HepG2 (cell line): ENCODE measurements at regions not wholly inside any gene's neighbourhood (a gene's known extent, or its start where the extent isn't known, plus 50 kb on each side); places are given as distances from the start of the nearest gene placed in this dataset.

Source experiments
- HMG20B ChIP-seq: conservative IDR thresholded peaks from 2 replicates; pipeline ENCODE4 v1.6.1; 2016; ENCODE audit warnings: missing genetic modification reagents, missing compliant biosample characterization
- HNRNPLL ChIP-seq: fragments of 200-400 bp; formaldehyde crosslinking; IDR thresholded peaks from 2 replicates; pipeline ENCODE4 v1.6.1; 2017; ENCODE audit warnings: mild to moderate bottlenecking, low read depth, low read length; ENCODE audit not compliant: poor library complexity, severe bottlenecking
- JUND ChIP-seq: sonication (generic); formaldehyde crosslinking; IDR thresholded peaks from 2 replicates; pipeline ENCODE4 v1.8.0; 2022; ENCODE audit warnings: mild to moderate bottlenecking, missing genetic modification reagents
- KDM2A ChIP-seq: sonication (generic); formaldehyde crosslinking; IDR thresholded peaks from 2 replicates; pipeline ENCODE4 v1.4.0; 2020; ENCODE audit warnings: low read depth, missing genetic modification reagents, borderline replicate concordance
- KDM3A ChIP-seq: IDR thresholded peaks from 2 replicates; pipeline ENCODE4 v1.6.1; 2018; ENCODE audit warnings: low read depth, missing compliant biosample characterization
- KDM5B ChIP-seq: sonication (generic); formaldehyde crosslinking; IDR thresholded peaks from 2 replicates; pipeline ENCODE4 v1.4.0; 2020; ENCODE audit warnings: missing genetic modification reagents, mild to moderate bottlenecking, borderline replicate concordance
- MTF1 ChIP-seq: sonication (generic); formaldehyde crosslinking; IDR thresholded peaks from 2 replicates; pipeline ENCODE4 v1.5.0; 2020; ENCODE audit warnings: missing genetic modification reagents
- SKI ChIP-seq: fragments of 450-650 bp; IDR thresholded peaks from one replicate; pipeline ENCODE4 v1.6.1; 2018; ENCODE audit warnings: mild to moderate bottlenecking; ENCODE audit not compliant: partially characterized antibody
- SP1 ChIP-seq, 2 experiments: fragments of 450-650 bp in 1 of 2; sonication (generic) in 1 of 2; formaldehyde crosslinking in 1 of 2; IDR thresholded peaks; 2 replicates each; pipeline versions ENCODE4 v1.4.0 to v1.6.1; 2016 to 2020; ENCODE audit warnings: missing genetic modification reagents in 1 of 2
- TBL1XR1 ChIP-seq: fragments of 150-350 bp; IDR thresholded peaks from 2 replicates; pipeline ENCODE4 v1.6.1; 2014; ENCODE audit warnings: borderline replicate concordance, low read length; ENCODE audit not compliant: partially characterized antibody
- THAP11 ChIP-seq: IDR thresholded peaks from 2 replicates; pipeline ENCODE4 v1.6.1; 2016; ENCODE audit warnings: missing biosample characterization, missing genetic modification reagents
- XRCC5 ChIP-seq: fragments of 200-400 bp; formaldehyde crosslinking; optimal IDR thresholded peaks from 2 replicates; pipeline ENCODE3; 2017; ENCODE audit warnings: mild to moderate bottlenecking, low read length
- ZBTB20 ChIP-seq: sonication (generic); formaldehyde crosslinking; IDR thresholded peaks from 2 replicates; pipeline ENCODE4 v1.8.1; 2023; ENCODE audit warnings: missing genetic modification reagents, low read depth, mild to moderate bottlenecking, borderline replicate concordance
- ZNF10 ChIP-seq: sonication (generic); formaldehyde crosslinking; IDR thresholded peaks from 2 replicates; pipeline ENCODE4 v1.4.0; 2020; ENCODE audit warnings: mild to moderate bottlenecking, low read depth, missing genetic modification reagents, borderline replicate concordance
- ZNF143 ChIP-seq: sonication (generic); formaldehyde crosslinking; IDR thresholded peaks from 2 replicates; pipeline ENCODE4 v1.4.0; 2020; ENCODE audit warnings: missing genetic modification reagents
- ZNF207 ChIP-seq: fragments of 450-650 bp; IDR thresholded peaks from 2 replicates; pipeline ENCODE4 v1.6.1; 2016; ENCODE audit warnings: antibody characterized with exemption, borderline replicate concordance
- ZNF484 ChIP-seq: sonication (generic); formaldehyde crosslinking; IDR thresholded peaks from 2 replicates; pipeline ENCODE4 v1.5.1; 2020; ENCODE audit warnings: mild to moderate bottlenecking, low read depth, missing genetic modification reagents, borderline replicate concordance
- ZNF598 ChIP-seq: sonication (generic); formaldehyde crosslinking; IDR thresholded peaks from 2 replicates; pipeline ENCODE4 v1.5.1; 2020; ENCODE audit warnings: mild to moderate bottlenecking, missing genetic modification reagents, borderline replicate concordance
- ZNF746 ChIP-seq: sonication (generic); formaldehyde crosslinking; IDR thresholded peaks from 2 replicates; pipeline ENCODE4 v1.8.0; 2022; ENCODE audit warnings: mild to moderate bottlenecking, missing genetic modification reagents
- ZNF747 ChIP-seq: sonication (generic); formaldehyde crosslinking; IDR thresholded peaks from 2 replicates; pipeline ENCODE4 v1.8.1; 2023; ENCODE audit warnings: missing genetic modification reagents, mild to moderate bottlenecking, borderline replicate concordance
- ZNF790 ChIP-seq: sonication (generic); formaldehyde crosslinking; IDR thresholded peaks from 2 replicates; pipeline ENCODE4 v1.8.0; 2022; ENCODE audit warnings: missing genetic modification reagents, mild to moderate bottlenecking, borderline replicate concordance
- ZNF850 ChIP-seq: sonication (generic); formaldehyde crosslinking; conservative IDR thresholded peaks from 2 replicates; pipeline ENCODE4 v1.9.0; 2021; ENCODE audit warnings: mild to moderate bottlenecking, missing genetic modification reagents
- TF ChIP-seq, protein P1 (sequence below): sonication (generic); formaldehyde crosslinking; IDR thresholded peaks from 2 replicates; pipeline ENCODE4 v1.4.0; 2020; ENCODE audit warnings: missing genetic modification reagents
- TF ChIP-seq, protein P2 (sequence below): sonication (generic); formaldehyde crosslinking; IDR thresholded peaks from 2 replicates; pipeline ENCODE4; 2020; ENCODE audit warnings: missing genetic modification reagents, mild to moderate bottlenecking, borderline replicate concordance
- TF ChIP-seq, protein P3 (sequence below): sonication (generic); formaldehyde crosslinking; IDR thresholded peaks from 2 replicates; pipeline ENCODE4 v1.5.1; 2020; ENCODE audit warnings: missing genetic modification reagents, mild to moderate bottlenecking, borderline replicate concordance
- TF ChIP-seq, protein P4 (sequence below): sonication (generic); formaldehyde crosslinking; IDR thresholded peaks from 2 replicates; pipeline ENCODE4 v1.8.1; 2023; ENCODE audit warnings: mild to moderate bottlenecking, missing genetic modification reagents

DNA sequence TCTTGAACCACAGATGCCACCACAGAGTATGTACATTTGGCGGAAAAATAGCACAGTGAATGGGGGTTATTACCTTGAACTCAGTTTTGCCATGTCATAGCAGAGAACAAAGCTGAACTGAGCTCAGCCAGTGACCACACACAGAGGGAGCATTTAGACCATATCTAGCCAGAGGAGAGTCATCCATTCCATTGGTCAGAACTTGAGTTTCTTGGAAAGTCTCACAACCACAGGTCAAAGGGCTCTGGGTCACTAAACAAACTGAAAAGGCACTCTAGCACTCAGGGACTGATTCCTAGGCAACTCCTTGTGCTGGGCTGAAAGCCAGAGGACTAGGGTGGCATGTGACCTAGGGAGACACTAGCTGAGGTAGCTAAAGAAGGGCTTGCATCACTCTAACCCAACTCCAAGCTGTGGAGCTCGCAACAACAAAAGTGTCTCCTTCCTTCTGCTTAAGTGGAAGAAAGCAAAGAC is 239.7 kb upstream of the SEMA3D start (continued):
- TF ChIP-seq, protein P1, sequence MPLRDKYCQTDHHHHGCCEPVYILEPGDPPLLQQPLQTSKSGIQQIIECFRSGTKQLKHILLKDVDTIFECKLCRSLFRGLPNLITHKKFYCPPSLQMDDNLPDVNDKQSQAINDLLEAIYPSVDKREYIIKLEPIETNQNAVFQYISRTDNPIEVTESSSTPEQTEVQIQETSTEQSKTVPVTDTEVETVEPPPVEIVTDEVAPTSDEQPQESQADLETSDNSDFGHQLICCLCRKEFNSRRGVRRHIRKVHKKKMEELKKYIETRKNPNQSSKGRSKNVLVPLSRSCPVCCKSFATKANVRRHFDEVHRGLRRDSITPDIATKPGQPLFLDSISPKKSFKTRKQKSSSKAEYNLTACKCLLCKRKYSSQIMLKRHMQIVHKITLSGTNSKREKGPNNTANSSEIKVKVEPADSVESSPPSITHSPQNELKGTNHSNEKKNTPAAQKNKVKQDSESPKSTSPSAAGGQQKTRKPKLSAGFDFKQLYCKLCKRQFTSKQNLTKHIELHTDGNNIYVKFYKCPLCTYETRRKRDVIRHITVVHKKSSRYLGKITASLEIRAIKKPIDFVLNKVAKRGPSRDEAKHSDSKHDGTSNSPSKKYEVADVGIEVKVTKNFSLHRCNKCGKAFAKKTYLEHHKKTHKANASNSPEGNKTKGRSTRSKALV (CRISPR knock-in tag), result no peak
- TF ChIP-seq HMG20B (CRISPR knock-in tag) (no peak), ZNF790 (CRISPR knock-in tag) (no peak), KDM3A (CRISPR knock-in tag) (no peak), KDM2A (CRISPR knock-in tag) (no peak), ZNF10 (no peak), TBL1XR1 (peak; percentile 89), XRCC5 (no peak), ZNF850 (no peak), THAP11 (CRISPR knock-in tag) (0 out of 2 replicates have a peak, but pooled peaks have one; percentile 27), ZNF207 (no peak), ZNF484 (CRISPR knock-in tag) (no peak), SP1 (IDR thresholded peaks at IDR 0.05) (no peak), SP1 (CRISPR knock-in tag; IDR thresholded peaks at IDR 0.05) (no peak), JUND (CRISPR knock-in tag) (no peak), ZBTB20 (CRISPR knock-in tag) (peak; percentile 59; the same call in 1 of the 2 replicates), SKI (peak; percentile 40), ZNF598 (CRISPR knock-in tag) (no peak), ZNF747 (CRISPR knock-in tag) (no peak), ZNF143 (CRISPR knock-in tag) (no peak), KDM5B (CRISPR knock-in tag) (no peak), HNRNPLL (no peak), MTF1 (CRISPR knock-in tag) (no peak), ZNF746 (CRISPR knock-in tag) (no peak)
- TF ChIP-seq, protein P2, sequence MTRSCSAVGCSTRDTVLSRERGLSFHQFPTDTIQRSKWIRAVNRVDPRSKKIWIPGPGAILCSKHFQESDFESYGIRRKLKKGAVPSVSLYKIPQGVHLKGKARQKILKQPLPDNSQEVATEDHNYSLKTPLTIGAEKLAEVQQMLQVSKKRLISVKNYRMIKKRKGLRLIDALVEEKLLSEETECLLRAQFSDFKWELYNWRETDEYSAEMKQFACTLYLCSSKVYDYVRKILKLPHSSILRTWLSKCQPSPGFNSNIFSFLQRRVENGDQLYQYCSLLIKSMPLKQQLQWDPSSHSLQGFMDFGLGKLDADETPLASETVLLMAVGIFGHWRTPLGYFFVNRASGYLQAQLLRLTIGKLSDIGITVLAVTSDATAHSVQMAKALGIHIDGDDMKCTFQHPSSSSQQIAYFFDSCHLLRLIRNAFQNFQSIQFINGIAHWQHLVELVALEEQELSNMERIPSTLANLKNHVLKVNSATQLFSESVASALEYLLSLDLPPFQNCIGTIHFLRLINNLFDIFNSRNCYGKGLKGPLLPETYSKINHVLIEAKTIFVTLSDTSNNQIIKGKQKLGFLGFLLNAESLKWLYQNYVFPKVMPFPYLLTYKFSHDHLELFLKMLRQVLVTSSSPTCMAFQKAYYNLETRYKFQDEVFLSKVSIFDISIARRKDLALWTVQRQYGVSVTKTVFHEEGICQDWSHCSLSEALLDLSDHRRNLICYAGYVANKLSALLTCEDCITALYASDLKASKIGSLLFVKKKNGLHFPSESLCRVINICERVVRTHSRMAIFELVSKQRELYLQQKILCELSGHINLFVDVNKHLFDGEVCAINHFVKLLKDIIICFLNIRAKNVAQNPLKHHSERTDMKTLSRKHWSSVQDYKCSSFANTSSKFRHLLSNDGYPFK (CRISPR knock-in tag), result no peak
- TF ChIP-seq, protein P3, sequence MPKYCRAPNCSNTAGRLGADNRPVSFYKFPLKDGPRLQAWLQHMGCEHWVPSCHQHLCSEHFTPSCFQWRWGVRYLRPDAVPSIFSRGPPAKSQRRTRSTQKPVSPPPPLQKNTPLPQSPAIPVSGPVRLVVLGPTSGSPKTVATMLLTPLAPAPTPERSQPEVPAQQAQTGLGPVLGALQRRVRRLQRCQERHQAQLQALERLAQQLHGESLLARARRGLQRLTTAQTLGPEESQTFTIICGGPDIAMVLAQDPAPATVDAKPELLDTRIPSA (CRISPR knock-in tag), result no peak; the same call in 1 of the 2 replicates
- TF ChIP-seq, protein P4, sequence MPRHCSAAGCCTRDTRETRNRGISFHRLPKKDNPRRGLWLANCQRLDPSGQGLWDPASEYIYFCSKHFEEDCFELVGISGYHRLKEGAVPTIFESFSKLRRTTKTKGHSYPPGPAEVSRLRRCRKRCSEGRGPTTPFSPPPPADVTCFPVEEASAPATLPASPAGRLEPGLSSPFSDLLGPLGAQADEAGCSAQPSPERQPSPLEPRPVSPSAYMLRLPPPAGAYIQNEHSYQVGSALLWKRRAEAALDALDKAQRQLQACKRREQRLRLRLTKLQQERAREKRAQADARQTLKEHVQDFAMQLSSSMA (CRISPR knock-in tag), result no peak
